ENCODE measurements at regions not wholly inside any gene's neighbourhood (a gene's known extent, or its start where the extent isn't known, plus 50 kb on each side); places are given as distances from the start of the nearest gene placed in this dataset.

GRCh38 chr4:161238033-161238432 lies 925.8 kb downstream of the FSTL5 start:
- FAIRE-seq = peak; percentile 53
- no peak for DNase-seq (ENCODE audit: low spot score in 2 of 2)

GRCh38 chr4:161237495-161237894 lies 926.3 kb downstream of the FSTL5 start:
- no peak for DNase-seq (ENCODE audit: low spot score in 2 of 2)
- no peak for FAIRE-seq

- FAIRE-seq = no peak
- no peak for DNase-seq (ENCODE audit: low spot score in 2 of 2)
Observed at GRCh38 chr4:161225327-161225726, 938.5 kb downstream of the FSTL5 start.

GRCh38 chr4:161222889-161223288 lies 940.9 kb downstream of the FSTL5 start:
- no peak for FAIRE-seq
- DNase-seq (ENCODE audit: low spot score in 2 of 2) = no peak

GRCh38 chr4:161208564-161208963 lies 955.2 kb downstream of the FSTL5 start:
- FAIRE-seq (no peak), DNase-seq (ENCODE audit: low spot score in 2 of 2) (no peak)

GRCh38 chr4:161206528-161207080 lies 957.2 kb downstream of the FSTL5 start:
- no peak for FAIRE-seq
- DNase-seq (ENCODE audit: low spot score in 2 of 2) = no peak

GRCh38 chr4:161203865-161204264 lies 959.9 kb downstream of the FSTL5 start:
- FAIRE-seq (no peak), DNase-seq (ENCODE audit: low spot score in 2 of 2) (no peak)

GRCh38 chr4:161197912-161198311 lies 965.9 kb downstream of the FSTL5 start:
- FAIRE-seq (no peak), DNase-seq (ENCODE audit: low spot score in 2 of 2) (no peak)

- DNase-seq (ENCODE audit: low spot score in 2 of 2) (no peak), FAIRE-seq (no peak)
Observed at GRCh38 chr4:161197474-161197873, 966.3 kb downstream of the FSTL5 start.

- DNase-seq (ENCODE audit: low spot score in 2 of 2) = no peak
- no peak for FAIRE-seq
Observed at GRCh38 chr4:161189286-161190134, 974.3 kb downstream of the FSTL5 start.

GRCh38 chr4:161188578-161188977 lies 975.2 kb downstream of the FSTL5 start:
- DNase-seq (ENCODE audit: low spot score in 2 of 2) (no peak), FAIRE-seq (no peak)

- DNase-seq (ENCODE audit: low spot score in 2 of 2) (no peak), FAIRE-seq (no peak)
Observed at GRCh38 chr4:161187569-161187968, 976.2 kb downstream of the FSTL5 start.

GRCh38 chr4:161186750-161187149 lies 977.0 kb downstream of the FSTL5 start:
- no peak for FAIRE-seq

GRCh38 chr4:161186012-161186411 lies 977.8 kb downstream of the FSTL5 start:
- DNase-seq (ENCODE audit: low spot score in 2 of 2) = no peak
- no peak for FAIRE-seq

More at GRCh38 chr4:161186750-161187149, 977.0 kb downstream of the FSTL5 start:
- no peak for DNase-seq (ENCODE audit: low spot score in 2 of 2)

GRCh38 chr4:161183729-161184128 lies 980.1 kb downstream of the FSTL5 start:
- no peak for FAIRE-seq

GRCh38 chr4:161182913-161183312 lies 980.9 kb downstream of the FSTL5 start:
- DNase-seq (ENCODE audit: low spot score in 2 of 2) = no peak
- no peak for FAIRE-seq

More at GRCh38 chr4:161183729-161184128, 980.1 kb downstream of the FSTL5 start:
- DNase-seq (ENCODE audit: low spot score in 2 of 2) = no peak

- FAIRE-seq (no peak), DNase-seq (ENCODE audit: low spot score in 2 of 2) (no peak)
Observed at GRCh38 chr4:161178310-161178709, 985.5 kb downstream of the FSTL5 start.

- FAIRE-seq = no peak
- DNase-seq (ENCODE audit: low spot score in 2 of 2) = no peak
Observed at GRCh38 chr4:161172396-161173026, 991.3 kb downstream of the FSTL5 start.

- no peak for DNase-seq (ENCODE audit: low spot score in 2 of 2)
- FAIRE-seq = no peak
Observed at GRCh38 chr4:161167539-161167938, 996.3 kb downstream of the FSTL5 start.

GRCh38 chr4:161160718-161161117 lies 1003.1 kb downstream of the FSTL5 start:
- FAIRE-seq (no peak), DNase-seq (ENCODE audit: low spot score in 2 of 2) (no peak)

- FAIRE-seq (no peak), DNase-seq (ENCODE audit: low spot score in 2 of 2) (no peak)
Observed at GRCh38 chr4:161148051-161148450, 1015.7 kb downstream of the FSTL5 start.

- no peak for DNase-seq (ENCODE audit: low spot score in 2 of 2)
- no peak for FAIRE-seq
Observed at GRCh38 chr4:161143375-161143774, 1020.4 kb downstream of the FSTL5 start.
